Endothelial cell of umbilical vein (primary cell): ENCODE measurements at regions not wholly inside any gene's neighbourhood (a gene's known extent, or its start where the extent isn't known, plus 50 kb on each side); places are given as distances from the start of the nearest gene placed in this dataset.

Experiments used
- EZH2 ChIP-seq: IDR thresholded peaks from 2 replicates; pipeline ENCODE4 v1.6.1; 2012; ENCODE audit warnings: borderline replicate concordance, low read depth, mild to moderate bottlenecking, moderate library complexity, low read length, inconsistent platforms; ENCODE audit not compliant: severe bottlenecking
- GATA2 ChIP-seq: IDR thresholded peaks from 2 replicates; pipeline ENCODE4 v1.7.0; 2011; ENCODE audit warnings: low read depth, mild to moderate bottlenecking, moderate library complexity, mixed read lengths, low read length; ENCODE audit not compliant: insufficient read length, insufficient read depth
- JUN ChIP-seq: IDR thresholded peaks from 2 replicates; pipeline ENCODE4 v1.6.1; 2011; ENCODE audit warnings: borderline replicate concordance, low read depth; ENCODE audit not compliant: insufficient read length, insufficient read depth
- POLR2A ChIP-seq: IDR thresholded peaks from 2 replicates; pipeline ENCODE4 v1.6.1; 2012; ENCODE audit warnings: low read depth, mild to moderate bottlenecking, control low read depth, low read length
- POLR2AphosphoS5 ChIP-seq: IDR thresholded peaks from 2 replicates; pipeline ENCODE4 v1.6.1; 2012; ENCODE audit warnings: low read depth, mild to moderate bottlenecking, control low read depth, low read length, moderate library complexity; ENCODE audit not compliant: insufficient read depth
- TF ChIP-seq, protein P1 (sequence below), 2 donors: IDR thresholded peaks; 1 replicate in 1 of 2; 2 replicates in 1 of 2; pipeline ENCODE4 v1.5.1; 2011; ENCODE audit warnings: low read length in 2 of 2, mild to moderate bottlenecking in 2 of 2, moderate library complexity in 2 of 2, control low read depth in 1 of 2, inconsistent platforms in 1 of 2, low read depth in 1 of 2; ENCODE audit not compliant: insufficient read depth in 1 of 2; ENCODE audit errors: extremely low read depth in 1 of 2
- TF ChIP-seq, protein P2 (sequence below): IDR thresholded peaks from 2 replicates; pipeline ENCODE4 v1.6.1; 2011; ENCODE audit not compliant: insufficient read depth, insufficient read length

DNA sequence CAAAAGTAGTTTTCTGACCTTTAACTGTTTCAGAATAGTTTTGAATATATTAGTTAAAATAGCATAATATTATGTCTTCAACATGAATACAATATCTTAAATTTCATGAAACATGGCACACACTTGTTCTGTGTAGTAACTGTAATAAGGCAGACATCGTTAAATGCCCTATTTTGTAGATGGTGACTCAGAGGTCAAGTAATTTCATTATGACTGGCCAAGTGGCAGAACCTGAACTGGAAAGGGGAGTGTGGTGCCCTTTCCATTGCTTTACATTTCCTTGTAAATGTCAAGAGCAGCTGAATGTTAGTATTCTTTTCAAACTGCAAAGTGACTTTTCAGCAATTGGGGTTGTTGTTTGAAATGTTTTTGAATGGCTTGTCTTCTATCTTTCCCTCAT is 201.2 kb upstream of the CDKN2B start:
- no peak for TF ChIP-seq POLR2A
- TF ChIP-seq, protein P1, sequence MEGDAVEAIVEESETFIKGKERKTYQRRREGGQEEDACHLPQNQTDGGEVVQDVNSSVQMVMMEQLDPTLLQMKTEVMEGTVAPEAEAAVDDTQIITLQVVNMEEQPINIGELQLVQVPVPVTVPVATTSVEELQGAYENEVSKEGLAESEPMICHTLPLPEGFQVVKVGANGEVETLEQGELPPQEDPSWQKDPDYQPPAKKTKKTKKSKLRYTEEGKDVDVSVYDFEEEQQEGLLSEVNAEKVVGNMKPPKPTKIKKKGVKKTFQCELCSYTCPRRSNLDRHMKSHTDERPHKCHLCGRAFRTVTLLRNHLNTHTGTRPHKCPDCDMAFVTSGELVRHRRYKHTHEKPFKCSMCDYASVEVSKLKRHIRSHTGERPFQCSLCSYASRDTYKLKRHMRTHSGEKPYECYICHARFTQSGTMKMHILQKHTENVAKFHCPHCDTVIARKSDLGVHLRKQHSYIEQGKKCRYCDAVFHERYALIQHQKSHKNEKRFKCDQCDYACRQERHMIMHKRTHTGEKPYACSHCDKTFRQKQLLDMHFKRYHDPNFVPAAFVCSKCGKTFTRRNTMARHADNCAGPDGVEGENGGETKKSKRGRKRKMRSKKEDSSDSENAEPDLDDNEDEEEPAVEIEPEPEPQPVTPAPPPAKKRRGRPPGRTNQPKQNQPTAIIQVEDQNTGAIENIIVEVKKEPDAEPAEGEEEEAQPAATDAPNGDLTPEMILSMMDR (IDR thresholded peaks at IDR 0.05; ENCODE audit: extremely low read depth in 1 of 2, insufficient read depth in 1 of 2, low read depth in 1 of 2, low read length in 2 of 2): no peak
- no peak for TF ChIP-seq EZH2
- no peak for TF ChIP-seq POLR2AphosphoS5
- TF ChIP-seq JUN: peak; percentile 19
- TF ChIP-seq, protein P2, sequence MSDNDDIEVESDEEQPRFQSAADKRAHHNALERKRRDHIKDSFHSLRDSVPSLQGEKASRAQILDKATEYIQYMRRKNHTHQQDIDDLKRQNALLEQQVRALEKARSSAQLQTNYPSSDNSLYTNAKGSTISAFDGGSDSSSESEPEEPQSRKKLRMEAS: no peak
- TF ChIP-seq GATA2: no peak
